PC-9 (cell line): ENCODE measurements at regions not wholly inside any gene's neighbourhood (a gene's known extent, or its start where the extent isn't known, plus 50 kb on each side); places are given as distances from the start of the nearest gene placed in this dataset.

ENCODE experiments used
- BruUV-seq: library from RNA; stranded (reverse); fragments of 400-500 nt; replicated peaks from 2 replicates; lab custom pipeline; 2021; lab: Mats Ljungman, UMichigan
- CTCF ChIA-PET: fragments of 300-600 bp; sonication (Branson Sonifier 250); formaldehyde crosslinking; loops from one replicate; lab custom pipeline; 2022; ENCODE audit warnings: antibody characterized with exemption; lab: Charles Lee
- POLR2A ChIA-PET: fragments of 300-600 bp; sonication (Branson Sonifier 250); formaldehyde crosslinking; loops from one replicate; lab custom pipeline; 2022; ENCODE audit warnings: antibody characterized with exemption; ENCODE audit not compliant: unreplicated experiment; lab: Charles Lee
- DNase-seq, 2 experiments: peaks; one replicate each; pipeline versions ENCODE4 v3.0.0 to v3.0.0-alpha.2; 2015 to 2022; ENCODE audit warnings: mixed read lengths in 1 of 2
- H2AFZ ChIP-seq: fragments of 200-600 bp; sonication (generic); 2 replicates; pipeline ENCODE4 v1.8.1; 2017; ENCODE audit warnings: antibody characterized with exemption
- H3F3A ChIP-seq: fragments of 200-600 bp; sonication (generic); 2 replicates; pipeline ENCODE4 v1.8.1; 2017; ENCODE audit warnings: antibody characterized with exemption, mild to moderate bottlenecking, low read depth; ENCODE audit not compliant: insufficient read depth
- H3K27ac ChIP-seq: fragments of 200-600 bp; sonication (generic); 2 replicates; pipeline ENCODE4 v1.6.1; 2016; ENCODE audit warnings: mixed run types
- H3K27me3 ChIP-seq: fragments of 200-600 bp; sonication (generic); 2 replicates; pipeline ENCODE4 v1.6.1; 2016; ENCODE audit warnings: low read depth, mixed run types; ENCODE audit not compliant: insufficient read depth
- H3K36me3 ChIP-seq: fragments of 200-600 bp; sonication (generic); 2 replicates; pipeline ENCODE4 v1.6.1; 2016; ENCODE audit warnings: low read depth, mixed run types
- H3K4me1 ChIP-seq: fragments of 200-600 bp; sonication (generic); replicated peaks from 2 replicates; pipeline ENCODE4 v1.6.1; 2016; ENCODE audit warnings: mixed run types; ENCODE audit not compliant: insufficient read depth
- H3K4me2 ChIP-seq: fragments of 200-600 bp; sonication (generic); 2 replicates; pipeline ENCODE4 v1.6.1; 2017; ENCODE audit warnings: mixed run types
- H3K4me3 ChIP-seq: fragments of 200-600 bp; sonication (generic); 2 replicates; pipeline ENCODE4 v1.6.1; 2016; ENCODE audit warnings: mixed run types
- H3K79me2 ChIP-seq: fragments of 200-600 bp; sonication (generic); 2 replicates; pipeline ENCODE4 v1.6.1; 2017; ENCODE audit warnings: low read depth, mixed run types
- H3K9me2 ChIP-seq: fragments of 200-600 bp; sonication (generic); 2 replicates; pipeline ENCODE4 v1.8.1; 2017; ENCODE audit warnings: mild to moderate bottlenecking; ENCODE audit not compliant: insufficient read depth
- H3K9me3 ChIP-seq: fragments of 200-600 bp; sonication (generic); 2 replicates; pipeline ENCODE4 v1.8.1; 2016; ENCODE audit warnings: low read depth; ENCODE audit not compliant: insufficient read depth
- H4K20me1 ChIP-seq: fragments of 200-600 bp; sonication (generic); 2 replicates; pipeline ENCODE4 v1.8.1; 2017; ENCODE audit not compliant: insufficient read depth
- CTCF ChIP-seq: fragments of 200-600 bp; sonication (generic); conservative IDR thresholded peaks from 2 replicates; pipeline ENCODE4 v1.6.1; 2017; ENCODE audit warnings: mixed run types, antibody characterized with exemption, mild to moderate bottlenecking, moderate library complexity
- EZH2 ChIP-seq: fragments of 200-600 bp; sonication (generic); IDR thresholded peaks from 2 replicates; pipeline ENCODE4 v1.8.0; 2017; ENCODE audit warnings: antibody characterized with exemption, low read depth
- intact Hi-C: fragments of 100-400 bp; cut with micrococcal nuclease; formaldehyde crosslinking; loops from one replicate; pipeline ENCODE4 v1.10.0; 2022; ENCODE audit not compliant: unreplicated experiment

GRCh38 chr9:18020121-18020745, 441.4 kb downstream of the SH3GL2 start:
- Histone ChIP-seq H2AFZ (no peak overlapping the region), H3K36me3 (no peaks in the 10 kb centered on the region), H3K27ac (no peak overlapping the region), H3K79me2 (no peaks in the 10 kb centered on the region), H3F3A (no peaks in the 10 kb centered on the region), H3K9me2 (no peaks in the 10 kb centered on the region), H3K4me3 (no peak overlapping the region), H3K27me3 (no peaks in the 10 kb centered on the region), H4K20me1 (no peaks in the 10 kb centered on the region), H3K4me1 (no peaks in the 10 kb centered on the region), H3K4me2 (no peak overlapping the region), H3K9me3 (no peaks in the 10 kb centered on the region)
- ChIA-PET POLR2A (no interaction called here), CTCF (no interaction called here)
- TF ChIP-seq EZH2 (no peak), CTCF (no peak)
- intact Hi-C loops: no loop called here
- no TSS peak for BruUV-seq
- DNase-seq: no peak

- intact Hi-C loops: no loop called here
- Histone ChIP-seq H3K9me2 (no peaks in the 10 kb centered on the region), H3F3A (no peaks in the 10 kb centered on the region), H3K4me1 (no peaks in the 10 kb centered on the region), H2AFZ (no peak overlapping the region), H3K4me3 (no peak overlapping the region), H3K9me3 (no peaks in the 10 kb centered on the region), H4K20me1 (no peaks in the 10 kb centered on the region), H3K79me2 (no peaks in the 10 kb centered on the region), H3K4me2 (no peak overlapping the region), H3K27me3 (no peaks in the 10 kb centered on the region), H3K27ac (no peak overlapping the region), H3K36me3 (no peaks in the 10 kb centered on the region)
- no TSS peak for BruUV-seq
- CTCF ChIA-PET: no interaction called here
- TF ChIP-seq CTCF (no peak), EZH2 (no peak)
- POLR2A ChIA-PET: no interaction called here
- DNase-seq: no peak
These were observed 443.8 kb downstream of the SH3GL2 start for GRCh38 chr9:18022642-18023041.

GRCh38 chr9:18023332-18023731, 444.5 kb downstream of the SH3GL2 start:
- Histone ChIP-seq H2AFZ (no peak overlapping the region), H3F3A (no peaks in the 10 kb centered on the region), H3K4me2 (no peak overlapping the region), H3K4me3 (no peak overlapping the region), H3K79me2 (no peaks in the 10 kb centered on the region), H3K27me3 (no peaks in the 10 kb centered on the region), H4K20me1 (no peaks in the 10 kb centered on the region), H3K27ac (no peak overlapping the region), H3K9me2 (no peaks in the 10 kb centered on the region), H3K9me3 (no peaks in the 10 kb centered on the region), H3K36me3 (no peaks in the 10 kb centered on the region), H3K4me1 (no peaks in the 10 kb centered on the region)
- POLR2A ChIA-PET: no interaction called here
- BruUV-seq: no TSS peak
- intact Hi-C loops: no loop called here
- CTCF ChIA-PET: no interaction called here
- no peak for DNase-seq
- TF ChIP-seq EZH2 (no peak), CTCF (no peak)
